NCI-H460 (cell line): ENCODE measurements at regions not wholly inside any gene's neighbourhood (a gene's known extent, or its start where the extent isn't known, plus 50 kb on each side); places are given as distances from the start of the nearest gene placed in this dataset.
"Not testable (repeated sequence)": the region's sequence is repeated elsewhere in the genome, so short reads cannot be mapped to it uniquely, and the experiment has no call there.

Experiments
- DNase-seq: peaks from one replicate; pipeline ENCODE4 v3.0.0-alpha.2; 2016; ENCODE audit warnings: low read depth; ENCODE audit errors: extremely low read depth

GRCh38 chr3:163499736-163500219 lies 1578.5 kb downstream of the SI start:
- DNase-seq: not testable (repeated sequence)

- DNase-seq: not testable (repeated sequence)
These were observed 1579.2 kb downstream of the SI start for GRCh38 chr3:163498842-163499735.

GRCh38 chr3:163491714-163492113 lies 1586.6 kb downstream of the SI start:
- no peak for DNase-seq

GRCh38 chr3:163490119-163490518 lies 1588.2 kb downstream of the SI start:
- peak; percentile 45 for DNase-seq

GRCh38 chr3:163482695-163483094 lies 1595.6 kb downstream of the SI start:
- DNase-seq: no peak

- no peak for DNase-seq
These were observed 1596.6 kb downstream of the SI start for GRCh38 chr3:163481738-163482137.

- peak; percentile 8 for DNase-seq
These were observed 1602.1 kb downstream of the SI start for GRCh38 chr3:163476179-163476578.

GRCh38 chr3:163474766-163475165 lies 1603.5 kb downstream of the SI start:
- no peak for DNase-seq

- no peak for DNase-seq
These were observed 1609.6 kb downstream of the SI start for GRCh38 chr3:163468531-163469335.

GRCh38 chr3:163462446-163462845 lies 1615.8 kb downstream of the SI start:
- no peak for DNase-seq

GRCh38 chr3:163450698-163451097 lies 1627.6 kb downstream of the SI start:
- no peak for DNase-seq

GRCh38 chr3:163438760-163439159 lies 1639.5 kb downstream of the SI start:
- no peak for DNase-seq

- no peak for DNase-seq
These were observed 1655.6 kb downstream of the SI start for GRCh38 chr3:163422671-163423070.

- DNase-seq: no peak
These were observed 1686.7 kb downstream of the SI start for GRCh38 chr3:163391407-163392181.

- no peak for DNase-seq
These were observed 1693.9 kb downstream of the SI start for GRCh38 chr3:163384383-163384782.

- DNase-seq: no peak
These were observed 1696.1 kb downstream of the SI start for GRCh38 chr3:163382183-163382582.

GRCh38 chr3:163368168-163368567 lies 1710.1 kb downstream of the SI start:
- no peak for DNase-seq

- no peak for DNase-seq
These were observed 1713.6 kb downstream of the SI start for GRCh38 chr3:163364717-163365116.

GRCh38 chr3:163362151-163362550 lies 1716.1 kb downstream of the SI start:
- no peak for DNase-seq

- DNase-seq: not testable (repeated sequence)
These were observed 1716.9 kb downstream of the SI start for GRCh38 chr3:163361357-163361878.

GRCh38 chr3:163347944-163348343 lies 1730.4 kb downstream of the SI start:
- DNase-seq: no peak
